SK-N-MC (cell line): ENCODE measurements at regions not wholly inside any gene's neighbourhood (a gene's known extent, or its start where the extent isn't known, plus 50 kb on each side); places are given as distances from the start of the nearest gene placed in this dataset.

Source experiments
- EZH2 ChIP-seq: fragments of 200-600 bp; sonication (generic); IDR thresholded peaks from one replicate; pipeline ENCODE4 v1.6.1; 2017; ENCODE audit warnings: antibody characterized with exemption
- POLR2AphosphoS5 ChIP-seq: IDR thresholded peaks from 2 replicates; pipeline ENCODE4 v1.6.1; 2012; ENCODE audit warnings: mild to moderate bottlenecking, low read depth, low read length, borderline replicate concordance

DNA sequence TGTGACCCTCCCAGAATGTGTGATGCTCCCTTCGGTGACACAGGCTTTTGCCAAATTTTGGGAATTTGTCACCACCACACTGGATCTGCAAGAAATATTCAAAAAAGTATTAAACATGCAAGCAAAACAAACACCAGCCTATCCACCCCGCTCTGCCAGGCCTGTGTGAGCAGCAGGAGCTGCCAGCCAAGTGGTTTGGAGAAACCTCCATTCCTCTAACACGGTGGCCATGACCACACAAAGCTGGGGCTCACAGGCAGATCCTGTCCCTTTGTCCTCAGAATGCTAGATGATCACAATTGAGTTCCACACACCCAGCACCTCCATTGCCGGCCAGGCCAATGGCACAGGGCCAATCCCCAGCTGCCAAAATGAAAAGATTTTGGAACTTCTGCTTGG lies 261.9 kb upstream of the PPP2R2D start:
- no peak for TF ChIP-seq POLR2AphosphoS5
- no peak for TF ChIP-seq EZH2
